AG10803 (cell line): ENCODE measurements at regions not wholly inside any gene's neighbourhood (a gene's known extent, or its start where the extent isn't known, plus 50 kb on each side); places are given as distances from the start of the nearest gene placed in this dataset.

Source experiments
- DNase-seq: peaks from one replicate; pipeline ENCODE4 v3.0.0; 2010; ENCODE audit warnings: low read depth
- H3K4me3 ChIP-seq: 2 replicates; pipeline ENCODE4 v1.5.1; 2011; ENCODE audit warnings: mild to moderate bottlenecking, low read length, control low read depth
- CTCF ChIP-seq: conservative IDR thresholded peaks from 2 replicates; pipeline ENCODE4 v1.5.1; 2011; ENCODE audit warnings: mild to moderate bottlenecking, low read length, control low read depth, inconsistent platforms

- no peak overlapping the region for H3K4me3 ChIP-seq
- DNase-seq = no peak
- no peak for TF ChIP-seq CTCF
Measured at GRCh38 chr5:53814819-53815218, 254.4 kb downstream of the NDUFS4 start.

DNA sequence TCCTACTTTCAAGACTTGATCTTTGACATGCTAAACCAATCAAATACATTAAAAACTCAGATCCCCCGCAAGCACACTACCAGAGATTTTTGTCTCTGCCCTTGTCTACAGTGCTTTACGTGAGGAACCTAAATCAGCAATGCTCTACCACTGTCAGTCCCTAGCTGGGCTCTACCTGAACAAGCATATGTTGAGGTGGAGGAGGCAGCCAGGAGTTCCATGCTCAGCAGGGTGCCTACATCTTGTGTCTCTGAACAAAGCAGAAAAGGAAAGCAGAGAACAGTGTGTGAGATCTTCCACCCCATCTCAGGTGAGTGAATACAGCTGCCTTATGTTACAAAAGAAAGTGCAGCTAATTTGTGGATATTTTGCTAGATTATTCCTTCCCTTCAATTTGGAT, 255.0 kb downstream of the NDUFS4 start:
- H3K4me3 ChIP-seq = no peak overlapping the region
- TF ChIP-seq CTCF = no peak
- DNase-seq = no peak

- no peak for TF ChIP-seq CTCF
- no peak overlapping the region for H3K4me3 ChIP-seq
- DNase-seq = no peak
Measured at GRCh38 chr5:53817183-53817582, 256.7 kb downstream of the NDUFS4 start.

DNA sequence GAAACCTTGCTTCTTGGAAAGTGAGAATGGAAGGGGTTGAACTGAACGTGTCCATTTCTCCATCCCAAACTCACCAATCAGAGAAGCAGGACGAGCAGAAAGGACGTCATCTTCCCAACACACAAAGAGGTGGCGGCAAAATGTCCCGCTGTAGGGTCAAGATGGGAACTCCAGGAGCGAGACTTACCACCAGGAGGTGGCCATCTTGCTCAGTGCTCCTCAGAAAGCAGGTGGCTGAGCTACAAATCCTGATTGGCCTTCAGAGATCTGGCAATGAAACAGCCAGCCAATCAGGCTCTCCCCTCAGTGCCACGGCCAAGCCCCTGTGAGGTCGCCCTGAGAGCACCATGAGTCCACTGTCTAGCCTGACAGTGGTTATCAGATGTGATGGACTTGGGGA, 259.0 kb downstream of the NDUFS4 start:
- no peak for TF ChIP-seq CTCF
- DNase-seq = no peak

DNA sequence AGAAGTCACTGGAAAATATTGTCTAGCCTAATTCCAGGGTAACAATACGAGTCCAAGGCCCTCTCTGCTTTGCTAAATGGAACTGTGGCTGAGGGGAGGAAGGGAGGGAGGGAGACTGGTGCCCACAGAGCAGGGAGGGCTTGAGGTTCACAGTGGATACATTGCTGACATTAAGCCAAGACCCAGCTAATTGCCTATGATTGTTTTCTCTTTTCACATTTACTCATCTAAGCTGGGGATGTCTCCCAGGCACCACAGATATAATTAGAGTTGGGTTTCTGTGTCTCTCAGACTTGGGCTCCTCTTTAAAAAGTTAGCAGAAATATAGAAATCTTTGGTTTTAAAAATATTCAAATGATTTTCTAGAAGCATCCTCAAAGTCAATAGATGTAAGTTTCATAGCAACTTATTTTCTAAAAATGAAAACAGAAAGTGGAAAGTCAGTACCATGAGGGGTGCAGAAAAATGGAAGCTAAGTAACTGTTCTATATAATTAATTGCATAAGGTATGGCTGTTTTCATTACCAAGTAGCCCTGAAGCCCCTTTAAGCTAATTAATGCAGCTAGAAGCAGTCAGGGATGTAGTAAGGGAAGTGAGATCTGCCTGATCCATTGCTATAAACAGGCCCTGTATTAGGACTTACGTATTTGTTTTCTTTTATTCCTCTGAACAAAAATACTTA, 259.8 kb downstream of the NDUFS4 start:
- no peak for TF ChIP-seq CTCF
- no peak overlapping the region for H3K4me3 ChIP-seq
- no peak for DNase-seq

More for the DNA sequence above, 259.0 kb downstream of the NDUFS4 start:
- no peak overlapping the region for H3K4me3 ChIP-seq

DNA sequence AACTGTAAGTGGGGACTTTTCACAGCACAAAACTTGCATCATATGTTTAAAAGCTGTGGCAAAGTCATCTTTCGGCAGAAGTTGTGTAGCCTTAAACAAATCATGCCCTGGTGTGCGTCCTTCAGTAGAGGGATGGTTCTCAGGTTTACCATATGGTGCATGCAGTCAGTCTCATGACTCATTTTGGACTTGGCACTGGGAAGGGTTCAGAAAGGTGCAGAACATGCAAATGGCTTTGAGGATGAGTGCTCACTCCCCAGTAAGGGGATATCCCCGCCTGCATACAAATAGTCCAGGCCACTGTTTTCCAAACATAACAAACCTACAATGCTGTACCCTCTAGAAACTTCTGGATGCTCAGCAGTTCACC, 260.3 kb downstream of the NDUFS4 start:
- TF ChIP-seq CTCF = no peak
- no peak overlapping the region for H3K4me3 ChIP-seq
- DNase-seq = no peak

DNA sequence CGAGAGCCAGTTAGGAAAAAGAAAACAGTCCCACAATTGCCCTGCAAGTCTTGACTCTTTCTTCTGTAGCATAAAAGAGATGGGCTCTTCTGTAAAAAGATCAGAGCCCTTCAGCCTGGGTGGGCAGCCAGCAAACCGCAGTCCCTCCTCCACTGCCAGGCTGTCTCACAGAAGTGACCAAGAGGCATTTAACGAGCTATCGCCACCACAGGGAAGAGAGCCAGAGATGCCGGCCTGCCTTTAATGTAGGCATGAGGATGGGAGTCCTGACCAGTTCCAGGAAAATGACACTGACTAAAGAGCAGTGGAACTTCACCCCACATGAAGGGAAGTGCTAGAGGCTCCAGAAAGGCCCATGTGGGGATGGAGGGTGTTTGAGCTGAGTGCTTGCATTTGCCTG, 264.6 kb downstream of the NDUFS4 start:
- TF ChIP-seq CTCF = no peak
- H3K4me3 ChIP-seq = no peak overlapping the region
- DNase-seq = no peak
